H9 (cell line): ENCODE measurements at regions not wholly inside any gene's neighbourhood (a gene's known extent, or its start where the extent isn't known, plus 50 kb on each side); places are given as distances from the start of the nearest gene placed in this dataset.
"Not testable (repeated sequence)": the region's sequence is repeated elsewhere in the genome, so short reads cannot be mapped to it uniquely, and the experiment has no call there.

Experiments used
- DNase-seq: peaks from one replicate; pipeline ENCODE4 v3.0.0-alpha.2; 2017
- H2AFZ ChIP-seq: one replicate; pipeline ENCODE4 v1.6.1; 2013; ENCODE audit warnings: mild to moderate bottlenecking, low read length, control low read depth, moderate library complexity
- H2AK5ac ChIP-seq: 2 replicates; pipeline ENCODE4 v1.6.1; 2013; ENCODE audit warnings: low read length, control low read depth, mixed read lengths; ENCODE audit not compliant: insufficient read length
- H2BK120ac ChIP-seq: one replicate; pipeline ENCODE4 v1.6.1; 2013; ENCODE audit warnings: low read depth, mild to moderate bottlenecking, low read length, control low read depth, inconsistent platforms; ENCODE audit not compliant: poor library complexity, severe bottlenecking
- H2BK12ac ChIP-seq: 2 replicates; pipeline ENCODE4 v1.6.1; 2013; ENCODE audit warnings: low read length, control low read depth, mixed read lengths, low read depth; ENCODE audit not compliant: insufficient read length
- H2BK15ac ChIP-seq: 2 replicates; pipeline ENCODE4 v1.6.1; 2013; ENCODE audit warnings: low read depth, low read length, control low read depth
- H2BK20ac ChIP-seq: one replicate; pipeline ENCODE4 v1.6.1; 2013; ENCODE audit warnings: low read depth, mild to moderate bottlenecking, low read length, control low read depth, inconsistent platforms; ENCODE audit not compliant: poor library complexity, severe bottlenecking
- H2BK5ac ChIP-seq: 2 replicates; pipeline ENCODE4 v1.6.1; 2013; ENCODE audit warnings: low read length, control low read depth, mixed read lengths; ENCODE audit not compliant: insufficient read length
- H3K14ac ChIP-seq: 2 replicates; pipeline ENCODE4 v1.6.1; 2013; ENCODE audit warnings: low read length, control low read depth; ENCODE audit not compliant: insufficient read depth
- H3K18ac ChIP-seq: 2 replicates; pipeline ENCODE4 v1.6.1; 2013; ENCODE audit warnings: low read depth, mild to moderate bottlenecking, mixed read lengths, low read length, control low read depth; ENCODE audit not compliant: insufficient read length
- H3K23ac ChIP-seq: 2 replicates; pipeline ENCODE4 v1.6.1; 2013; ENCODE audit warnings: low read length, control low read depth, mixed read lengths, low read depth; ENCODE audit not compliant: insufficient read length
- H3K23me2 ChIP-seq: 2 replicates; pipeline ENCODE4 v1.6.1; 2013; ENCODE audit warnings: low read depth, mild to moderate bottlenecking, mixed read lengths, low read length, control low read depth; ENCODE audit not compliant: insufficient read length, poor library complexity, severe bottlenecking
- H3K27ac ChIP-seq: 2 replicates; pipeline ENCODE4 v1.5.1; 2013; ENCODE audit warnings: low read length, control low read depth, mixed read lengths, low read depth; ENCODE audit not compliant: insufficient read length
- H3K27me3 ChIP-seq: 2 replicates; pipeline ENCODE4 v1.6.1; 2013; ENCODE audit warnings: low read length, control low read depth, inconsistent platforms; ENCODE audit not compliant: insufficient read depth
- H3K4ac ChIP-seq: 2 replicates; pipeline ENCODE4 v1.6.1; 2013; ENCODE audit warnings: low read depth, mild to moderate bottlenecking, control low read depth, inconsistent platforms, low read length, moderate library complexity
- H3K4me1 ChIP-seq: 2 replicates; pipeline ENCODE4 v1.6.1; 2013; ENCODE audit warnings: low read length, control low read depth, inconsistent platforms; ENCODE audit not compliant: insufficient read depth
- H3K4me2 ChIP-seq: 2 replicates; pipeline ENCODE4 v1.6.1; 2013; ENCODE audit warnings: low read length, control low read depth, mixed read lengths; ENCODE audit not compliant: insufficient read length, insufficient read depth
- H3K56ac ChIP-seq: 2 replicates; pipeline ENCODE4 v1.6.1; 2013; ENCODE audit warnings: low read depth, mild to moderate bottlenecking, mixed read lengths, low read length, control low read depth; ENCODE audit not compliant: insufficient read length
- H3K79me1 ChIP-seq: 2 replicates; pipeline ENCODE4 v1.6.1; 2013; ENCODE audit warnings: low read depth, mild to moderate bottlenecking, moderate library complexity, low read length, control low read depth, inconsistent platforms; ENCODE audit not compliant: insufficient read depth, poor library complexity, severe bottlenecking
- H3K79me2 ChIP-seq: 2 replicates; pipeline ENCODE4 v1.6.1; 2013; ENCODE audit warnings: low read length, control low read depth, inconsistent platforms; ENCODE audit not compliant: insufficient read depth
- H3K9ac ChIP-seq: 2 replicates; pipeline ENCODE4 v1.6.1; 2013; ENCODE audit warnings: low read length, control low read depth, mixed read lengths; ENCODE audit not compliant: insufficient read length; ENCODE audit errors: extremely low read depth
- H3K9me3 ChIP-seq: one replicate; pipeline ENCODE4 v1.6.1; 2013; ENCODE audit warnings: low read depth, low read length, inconsistent platforms; ENCODE audit not compliant: control insufficient read depth
- H3T11ph ChIP-seq: one replicate; pipeline ENCODE4 v1.6.1; 2013; ENCODE audit warnings: mild to moderate bottlenecking, low read length, control low read depth, inconsistent platforms
- H4K20me1 ChIP-seq: one replicate; pipeline ENCODE4 v1.6.1; 2013; ENCODE audit not compliant: control insufficient read depth, insufficient read length, insufficient read depth
- H4K5ac ChIP-seq: 2 replicates; pipeline ENCODE4 v1.6.1; 2013; ENCODE audit warnings: low read depth, mild to moderate bottlenecking, mixed read lengths, low read length, control low read depth; ENCODE audit not compliant: insufficient read length
- H4K8ac ChIP-seq: replicated peaks from 2 replicates; pipeline ENCODE4 v1.6.1; 2013; ENCODE audit warnings: low read length, control low read depth, mixed read lengths, low read depth; ENCODE audit not compliant: insufficient read length
- H4K91ac ChIP-seq: 2 replicates; pipeline ENCODE4 v1.6.1; 2013; ENCODE audit warnings: low read depth, mild to moderate bottlenecking, moderate library complexity, mixed read lengths, low read length, control low read depth; ENCODE audit not compliant: insufficient read length
- H3K27ac Mint-ChIP-seq, 3 experiments: 2 replicates in 2 of 3; 3 replicates in 1 of 3; pipeline ENCODE4 v1.8.0; 2020 to 2021; ENCODE audit warnings: mixed read lengths in 3 of 3, mild to moderate bottlenecking in 1 of 3, moderate library complexity in 1 of 3
- H3K27me3 Mint-ChIP-seq: 2 replicates; pipeline ENCODE4 v1.8.0; 2021; ENCODE audit warnings: low read depth, mild to moderate bottlenecking, moderate library complexity, mixed read lengths
- H3K36me3 Mint-ChIP-seq, 3 experiments: 2 replicates in 2 of 3; 3 replicates in 1 of 3; pipeline ENCODE4 v1.8.0; 2020 to 2021; ENCODE audit warnings: low read depth in 3 of 3, mixed read lengths in 3 of 3; ENCODE audit not compliant: insufficient read depth in 1 of 3
- H3K4me1 Mint-ChIP-seq, 2 experiments: 2 replicates each; pipeline ENCODE4 v1.8.0; 2020; ENCODE audit warnings: mixed read lengths in 2 of 2
- H3K4me3 Mint-ChIP-seq, 2 experiments: 2 replicates in 1 of 2; 3 replicates in 1 of 2; pipeline ENCODE4 v1.8.0; 2020 to 2021; ENCODE audit warnings: mild to moderate bottlenecking in 2 of 2, mixed read lengths in 2 of 2, moderate library complexity in 1 of 2
- H3K9me3 Mint-ChIP-seq, 2 experiments: 2 replicates in 1 of 2; 3 replicates in 1 of 2; pipeline ENCODE4 v1.8.0; 2020; ENCODE audit warnings: mild to moderate bottlenecking in 2 of 2, mixed read lengths in 2 of 2, moderate library complexity in 1 of 2
- WGBS: extraction: QIAGEN DNeasy Blood & Tissue Kit; methylation state at CpG from one replicate; pipeline ENCODE4 v1.1.7; 2013; ENCODE audit warnings: missing lambda C conversion rate, low lambda C conversion rate, mixed read lengths; ENCODE audit not compliant: insufficient read length; ENCODE audit errors: extremely low coverage; 5-methylcytosine and 5-hydroxymethylcytosine counted together
- TF ChIP-seq, protein P1 (sequence below): fragments of 200-600 bp; sonication (generic); conservative IDR thresholded peaks from 3 replicates; pipeline ENCODE4 v1.8.0; 2021; ENCODE audit warnings: antibody characterized with exemption, mild to moderate bottlenecking

DNA sequence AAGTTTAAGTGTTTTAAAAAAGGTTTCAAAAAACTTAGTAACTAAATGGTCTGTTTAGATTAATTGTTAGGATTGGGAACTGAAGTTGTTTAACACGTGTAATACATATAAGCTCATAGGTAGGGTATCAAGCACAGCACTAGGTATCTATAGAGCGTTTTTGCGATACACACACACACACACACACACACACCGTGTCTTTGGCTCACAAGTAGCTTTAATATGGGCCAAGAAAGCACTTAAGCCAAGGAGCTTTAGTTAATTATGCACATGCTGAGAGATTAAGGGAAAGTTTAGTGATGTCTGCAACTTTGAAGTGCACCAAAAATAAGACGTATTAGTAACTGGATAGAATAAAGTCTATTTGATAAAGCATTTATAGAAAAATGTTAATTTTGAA lies 93.8 kb upstream of the CNTNAP2 start:
- no peak overlapping the region for H3T11ph ChIP-seq
- no peak overlapping the region for H3K27ac ChIP-seq
- no peaks in the 10 kb centered on the region for H4K20me1 ChIP-seq
- no peaks in the 10 kb centered on the region for H3K27me3 ChIP-seq
- H3K4me3 Mint-ChIP-seq: no peak overlapping the region
- no peaks in the 10 kb centered on the region for H3K79me2 ChIP-seq
- no peak for DNase-seq
- H2BK120ac ChIP-seq: no peak overlapping the region
- H2BK12ac ChIP-seq: no peak overlapping the region
- TF ChIP-seq, protein P1, sequence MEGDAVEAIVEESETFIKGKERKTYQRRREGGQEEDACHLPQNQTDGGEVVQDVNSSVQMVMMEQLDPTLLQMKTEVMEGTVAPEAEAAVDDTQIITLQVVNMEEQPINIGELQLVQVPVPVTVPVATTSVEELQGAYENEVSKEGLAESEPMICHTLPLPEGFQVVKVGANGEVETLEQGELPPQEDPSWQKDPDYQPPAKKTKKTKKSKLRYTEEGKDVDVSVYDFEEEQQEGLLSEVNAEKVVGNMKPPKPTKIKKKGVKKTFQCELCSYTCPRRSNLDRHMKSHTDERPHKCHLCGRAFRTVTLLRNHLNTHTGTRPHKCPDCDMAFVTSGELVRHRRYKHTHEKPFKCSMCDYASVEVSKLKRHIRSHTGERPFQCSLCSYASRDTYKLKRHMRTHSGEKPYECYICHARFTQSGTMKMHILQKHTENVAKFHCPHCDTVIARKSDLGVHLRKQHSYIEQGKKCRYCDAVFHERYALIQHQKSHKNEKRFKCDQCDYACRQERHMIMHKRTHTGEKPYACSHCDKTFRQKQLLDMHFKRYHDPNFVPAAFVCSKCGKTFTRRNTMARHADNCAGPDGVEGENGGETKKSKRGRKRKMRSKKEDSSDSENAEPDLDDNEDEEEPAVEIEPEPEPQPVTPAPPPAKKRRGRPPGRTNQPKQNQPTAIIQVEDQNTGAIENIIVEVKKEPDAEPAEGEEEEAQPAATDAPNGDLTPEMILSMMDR: no peak
- H3K79me1 ChIP-seq: no peaks in the 10 kb centered on the region
- H3K9ac ChIP-seq: no peak overlapping the region
- H3K4ac ChIP-seq: no peak overlapping the region
- H2BK20ac ChIP-seq: no peak overlapping the region
- no peak overlapping the region for H3K27ac Mint-ChIP-seq
- no peaks in the 10 kb centered on the region for H3K27me3 Mint-ChIP-seq
- no peak overlapping the region for H4K8ac ChIP-seq
- H4K5ac ChIP-seq: no peak overlapping the region
- H3K9me3 Mint-ChIP-seq: peaks cover 6 to 13% of the 10 kb centered on the region in 2 experiments
- no peaks in the 10 kb centered on the region for H3K23me2 ChIP-seq
- H3K14ac ChIP-seq: no peak overlapping the region
- H2BK5ac ChIP-seq: no peak overlapping the region
- H4K91ac ChIP-seq: no peak overlapping the region
- no peak overlapping the region for H2AK5ac ChIP-seq
- H3K56ac ChIP-seq: no peak overlapping the region
- no peak overlapping the region for H3K23ac ChIP-seq
- no peaks in the 10 kb centered on the region for H3K9me3 ChIP-seq
- H3K4me2 ChIP-seq: no peak overlapping the region
- WGBS: no CpG with 5 or more reads among the region's 5 CpGs
- H3K4me1 Mint-ChIP-seq: peaks cover 16% of the 10 kb centered on the region in 2 experiments
- no peak overlapping the region for H3K18ac ChIP-seq
- H3K36me3 Mint-ChIP-seq: peaks cover 2 to 16% (median 8%) of the 10 kb centered on the region in 3 experiments; a peak in 6 of 7 replicates
- no peak overlapping the region for H2BK15ac ChIP-seq
- no peak overlapping the region for H2AFZ ChIP-seq
- H3K4me1 ChIP-seq: peaks cover 5% of the 10 kb centered on the region; the same call in 1 of the 2 replicates

DNA sequence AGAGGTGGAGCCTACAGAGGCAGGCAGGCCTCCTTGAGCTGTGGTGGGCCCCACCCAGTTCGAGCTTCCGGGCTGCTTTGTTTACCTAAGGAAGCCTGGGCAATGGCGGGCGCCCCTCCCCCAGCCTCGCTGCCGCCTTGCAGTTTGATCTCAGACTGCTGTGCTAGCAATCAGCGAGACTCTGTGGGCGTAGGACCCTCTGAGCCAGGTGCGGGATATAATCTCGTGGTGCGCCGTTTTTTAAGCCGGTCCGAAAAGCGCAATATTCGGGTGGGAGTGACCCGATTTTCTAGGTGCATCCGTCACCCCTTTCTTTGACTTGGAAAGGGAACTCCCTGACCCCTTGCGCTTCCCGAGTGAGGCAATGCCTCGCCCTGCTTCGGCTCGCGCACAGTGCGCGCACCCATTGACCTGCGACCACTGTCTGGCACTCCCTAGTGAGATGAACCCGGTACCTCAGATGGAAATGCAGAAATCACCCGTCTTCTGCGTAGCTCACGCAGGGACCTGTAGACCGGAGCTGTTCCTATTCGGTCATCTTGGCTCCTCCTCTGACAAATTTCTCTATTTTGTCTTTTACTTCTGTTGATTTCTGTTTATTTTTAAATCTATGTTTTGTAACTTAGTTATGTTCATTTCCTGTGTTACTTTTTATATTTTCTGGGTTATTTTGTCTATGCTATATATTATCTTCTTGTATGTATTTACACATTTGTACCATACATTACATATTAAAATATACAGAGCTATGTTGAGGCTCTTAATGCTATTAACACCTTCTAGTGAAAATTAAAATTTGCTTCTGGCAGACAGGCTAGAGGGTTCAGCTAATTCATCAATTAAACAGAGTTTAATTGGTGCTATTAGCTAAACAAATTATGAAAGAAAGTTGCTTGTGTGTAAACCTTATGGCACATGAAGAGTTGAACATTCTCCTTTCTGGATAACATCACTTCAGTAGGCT lies 97.3 kb upstream of the CNTNAP2 start:
- H3K4me2 ChIP-seq, H3K27me3 Mint-ChIP-seq, H3K23me2 ChIP-seq, H4K5ac ChIP-seq, H4K91ac ChIP-seq, H2BK12ac ChIP-seq, H3T11ph ChIP-seq, H3K79me2 ChIP-seq, H3K4me1 ChIP-seq, H3K18ac ChIP-seq, H3K9me3 ChIP-seq, H4K8ac ChIP-seq, H4K20me1 ChIP-seq, H3K4ac ChIP-seq, H3K23ac ChIP-seq, H2AFZ ChIP-seq, H3K14ac ChIP-seq, H3K27me3 ChIP-seq, H2BK20ac ChIP-seq, H3K56ac ChIP-seq, H3K9ac ChIP-seq, H2BK5ac ChIP-seq, H2BK120ac ChIP-seq, H3K27ac ChIP-seq, H2AK5ac ChIP-seq, H2BK15ac ChIP-seq, H3K36me3 Mint-ChIP-seq, H3K79me1 ChIP-seq, H3K9me3 Mint-ChIP-seq: not testable (repeated sequence)
- no CpG with 5 or more reads among the region's 33 CpGs for whole genome bisulfite sequencing
- H3K4me1 Mint-ChIP-seq: peaks cover 16% of the 10 kb centered on the region in 2 experiments
- H3K4me3 Mint-ChIP-seq: peak overlapping the region in 1 of 2 experiments; percentile 51; a peak in 2 of 5 replicates
- peak; percentile 37 for DNase-seq
- peak overlapping the region in 2 of 3 experiments; percentile 85 to 94; a peak in 3 of 7 replicates for H3K27ac Mint-ChIP-seq
